ENCODE measurements at regions not wholly inside any gene's neighbourhood (a gene's known extent, or its start where the extent isn't known, plus 50 kb on each side); places are given as distances from the start of the nearest gene placed in this dataset.

DNA sequence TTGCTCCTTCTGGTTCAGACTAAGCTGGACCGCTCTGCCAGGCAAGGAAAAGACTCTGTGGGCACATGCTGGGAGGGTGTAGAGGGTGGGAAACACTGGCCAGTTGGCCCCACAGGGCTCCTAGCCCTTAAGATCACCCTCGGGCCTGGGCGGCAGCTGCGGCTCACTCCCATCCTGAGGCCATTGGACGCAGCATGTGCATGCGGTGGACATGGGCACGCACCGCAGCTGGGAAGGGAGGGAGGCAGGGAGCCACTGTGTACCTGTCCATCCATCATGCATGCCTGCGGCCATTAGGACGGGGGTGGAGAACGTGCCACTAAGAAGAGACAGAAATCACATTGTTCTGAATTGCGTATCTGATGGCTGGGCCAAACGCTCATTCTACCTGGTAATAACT is 140.1 kb upstream of the THBS2 start:
- TF ChIP-seq, protein P1, sequence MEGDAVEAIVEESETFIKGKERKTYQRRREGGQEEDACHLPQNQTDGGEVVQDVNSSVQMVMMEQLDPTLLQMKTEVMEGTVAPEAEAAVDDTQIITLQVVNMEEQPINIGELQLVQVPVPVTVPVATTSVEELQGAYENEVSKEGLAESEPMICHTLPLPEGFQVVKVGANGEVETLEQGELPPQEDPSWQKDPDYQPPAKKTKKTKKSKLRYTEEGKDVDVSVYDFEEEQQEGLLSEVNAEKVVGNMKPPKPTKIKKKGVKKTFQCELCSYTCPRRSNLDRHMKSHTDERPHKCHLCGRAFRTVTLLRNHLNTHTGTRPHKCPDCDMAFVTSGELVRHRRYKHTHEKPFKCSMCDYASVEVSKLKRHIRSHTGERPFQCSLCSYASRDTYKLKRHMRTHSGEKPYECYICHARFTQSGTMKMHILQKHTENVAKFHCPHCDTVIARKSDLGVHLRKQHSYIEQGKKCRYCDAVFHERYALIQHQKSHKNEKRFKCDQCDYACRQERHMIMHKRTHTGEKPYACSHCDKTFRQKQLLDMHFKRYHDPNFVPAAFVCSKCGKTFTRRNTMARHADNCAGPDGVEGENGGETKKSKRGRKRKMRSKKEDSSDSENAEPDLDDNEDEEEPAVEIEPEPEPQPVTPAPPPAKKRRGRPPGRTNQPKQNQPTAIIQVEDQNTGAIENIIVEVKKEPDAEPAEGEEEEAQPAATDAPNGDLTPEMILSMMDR (IDR thresholded peaks at IDR 0.05; ENCODE audit: low read depth, low read length), result no peak
- TF ChIP-seq EZH2phosphoT487 (IDR thresholded peaks at IDR 0.05; ENCODE audit: low read depth), result no peak

All from OCI-LY3 (cell line).